Stimulated activated naive CD8-positive, alpha-beta T cell treated with anti-CD3 and anti-CD28 coated beads, Interleukin-15, amount 100 ng/mL, for 72 hours (primary cell): ENCODE measurements at regions not wholly inside any gene's neighbourhood (a gene's known extent, or its start where the extent isn't known, plus 50 kb on each side); places are given as distances from the start of the nearest gene placed in this dataset.

Source experiments
- ATAC-seq: fragments of 150-1000 bp; cut with Tn5 transposase; 2 replicates; pipeline ENCODE4 v1.10.0; 2021; ENCODE audit warnings: mild to moderate bottlenecking, moderate library complexity
- DNase-seq, 2 donors: peaks; one replicate each; pipeline ENCODE4 v3.0.0; 2021 to 2022
- H3K27ac Mint-ChIP-seq, 2 donors: one replicate each; pipeline ENCODE4 v1.8.0; 2022; ENCODE audit warnings: mild to moderate bottlenecking in 2 of 2, mixed read lengths in 2 of 2, moderate library complexity in 2 of 2
- H3K27me3 Mint-ChIP-seq: one replicate; pipeline ENCODE4 v1.8.0; 2022; ENCODE audit warnings: mixed read lengths
- H3K4me1 Mint-ChIP-seq: one replicate; pipeline ENCODE4 v1.8.0; 2022; ENCODE audit warnings: mild to moderate bottlenecking, mixed read lengths
- H3K4me3 Mint-ChIP-seq, 2 donors: one replicate each; pipeline ENCODE4 v1.8.0; 2022; ENCODE audit warnings: mild to moderate bottlenecking in 2 of 2, mixed read lengths in 2 of 2, moderate library complexity in 1 of 2
- H3K9me3 Mint-ChIP-seq, 2 donors: one replicate each; pipeline ENCODE4 v1.8.0; 2022; ENCODE audit warnings: mixed read lengths in 2 of 2

DNA sequence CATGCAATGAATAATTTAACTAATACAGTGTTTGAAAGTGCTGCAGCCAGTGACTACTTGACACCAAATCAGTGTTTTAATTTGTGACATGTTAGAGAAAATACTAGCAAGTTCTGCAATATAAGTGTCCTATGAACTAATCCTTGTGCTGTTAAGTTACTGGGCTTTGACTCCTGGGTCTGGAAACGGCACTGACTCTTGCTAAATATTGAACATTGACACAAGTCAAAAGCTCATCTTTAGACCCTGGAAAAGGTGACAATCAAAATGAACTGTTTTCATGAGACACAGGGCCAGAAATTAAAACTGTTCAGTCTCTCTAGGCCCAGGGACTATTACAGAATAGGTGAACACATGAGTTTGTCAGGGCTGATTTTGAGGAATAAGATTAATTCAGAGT lies 268.1 kb downstream of the IPO8 start:
- Mint-ChIP-seq H3K4me1 (no peaks in the 10 kb centered on the region), H3K4me3 (no peak overlapping the region), H3K27ac (no peak overlapping the region), H3K9me3 (peaks cover 13 to 14% of the 10 kb centered on the region in 2 donors), H3K27me3 (no peaks in the 10 kb centered on the region)
- DNase-seq (no peak), ATAC-seq (no peak)

GRCh38 chr12:30425445-30425844 lies 270.2 kb downstream of the IPO8 start:
- Mint-ChIP-seq H3K4me3 (no peak overlapping the region), H3K27ac (no peak overlapping the region), H3K27me3 (no peaks in the 10 kb centered on the region), H3K9me3 (peaks cover 13 to 15% of the 10 kb centered on the region in 2 donors), H3K4me1 (no peaks in the 10 kb centered on the region)
- DNase-seq: no peak
- no peak for ATAC-seq

DNA sequence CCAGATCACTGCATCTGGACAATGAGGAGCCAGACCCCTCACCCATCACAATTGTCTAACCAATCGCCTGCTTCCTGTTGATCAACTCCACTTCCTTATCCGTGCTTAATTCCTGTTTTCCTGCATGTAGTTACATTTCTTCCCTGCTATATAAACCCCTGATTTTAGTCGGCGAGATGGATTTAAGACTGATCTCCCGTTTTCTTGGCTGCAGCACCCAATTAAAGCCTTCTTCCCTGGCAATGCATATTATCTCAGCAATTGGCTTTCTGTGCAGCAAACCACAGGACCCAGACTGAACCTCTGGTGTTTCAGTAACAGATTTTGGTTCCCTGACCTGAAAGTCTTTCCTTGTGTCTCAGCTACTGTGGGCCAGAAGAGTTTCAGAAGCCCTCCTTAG lies 272.3 kb downstream of the IPO8 start:
- Mint-ChIP-seq H3K27ac (no peak overlapping the region), H3K4me3 (no peak overlapping the region), H3K4me1 (no peaks in the 10 kb centered on the region), H3K9me3 (peaks cover 13 to 15% of the 10 kb centered on the region in 2 donors), H3K27me3 (no peaks in the 10 kb centered on the region)
- no peak for ATAC-seq
- no peak for DNase-seq

- Mint-ChIP-seq H3K4me3 (no peak overlapping the region), H3K27ac (no peak overlapping the region), H3K9me3 (peaks cover 13 to 15% of the 10 kb centered on the region in 2 donors), H3K4me1 (no peaks in the 10 kb centered on the region), H3K27me3 (no peaks in the 10 kb centered on the region)
- DNase-seq (no peak), ATAC-seq (no peak)
Measured at GRCh38 chr12:30422844-30423243, 272.8 kb downstream of the IPO8 start.

GRCh38 chr12:30420561-30420960 lies 275.1 kb downstream of the IPO8 start:
- H3K9me3 Mint-ChIP-seq: peaks cover 13 to 15% of the 10 kb centered on the region in 2 donors
- H3K4me3 Mint-ChIP-seq: no peak overlapping the region
- H3K27me3 Mint-ChIP-seq: no peaks in the 10 kb centered on the region
- ATAC-seq (no peak), DNase-seq (no peak)
- H3K27ac Mint-ChIP-seq: no peak overlapping the region
- no peaks in the 10 kb centered on the region for H3K4me1 Mint-ChIP-seq

DNA sequence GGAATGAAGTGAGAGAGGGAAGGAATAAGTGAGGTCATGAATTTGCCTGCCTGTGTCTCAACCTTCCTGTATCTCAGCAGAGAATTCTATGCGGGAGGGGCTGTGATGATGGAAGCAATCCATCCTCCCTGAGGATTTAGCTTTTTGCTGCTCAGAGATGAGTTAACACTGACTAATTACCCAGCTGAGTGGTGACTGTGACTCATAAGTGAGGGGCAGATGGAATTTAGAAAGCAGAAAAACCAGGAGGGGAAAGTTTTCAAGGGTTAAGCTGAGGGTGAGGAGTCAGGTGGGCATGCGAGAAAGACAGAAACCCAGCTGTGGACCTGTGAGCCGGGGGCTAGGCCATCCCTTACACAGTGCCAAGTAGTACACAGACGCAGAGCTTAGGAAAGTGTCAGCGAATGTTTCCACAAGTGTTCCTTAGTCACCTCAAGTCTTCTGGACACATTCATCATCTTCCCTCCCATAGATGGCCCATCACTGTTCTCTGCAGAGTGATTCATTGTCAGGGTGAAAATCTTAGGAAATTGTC lies 277.9 kb downstream of the IPO8 start:
- no peak overlapping the region for H3K27ac Mint-ChIP-seq

DNA sequence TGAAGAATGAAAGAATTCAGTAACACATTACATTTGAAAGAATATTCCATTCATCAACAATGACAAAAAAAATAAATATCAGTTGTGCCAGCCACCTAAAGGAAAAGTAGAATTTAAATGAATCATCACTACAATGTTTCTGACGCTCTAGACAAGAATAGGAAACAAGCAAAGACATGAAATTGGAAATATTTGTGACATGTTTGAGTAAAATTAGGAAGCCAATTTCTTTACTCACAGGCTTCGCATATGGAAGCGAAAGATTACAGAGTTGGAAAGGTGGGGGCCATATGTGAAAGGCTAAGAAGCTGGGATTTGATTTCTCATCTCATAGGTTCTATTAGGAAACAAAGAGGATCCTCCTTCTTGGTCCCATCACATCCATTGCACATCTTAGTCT lies 279.0 kb downstream of the IPO8 start:
- ATAC-seq (no peak), DNase-seq (no peak)
- Mint-ChIP-seq H3K4me3 (no peak overlapping the region), H3K27me3 (no peaks in the 10 kb centered on the region), H3K27ac (no peak overlapping the region), H3K9me3 (no peaks in the 10 kb centered on the region), H3K4me1 (no peaks in the 10 kb centered on the region)

More for the DNA sequence above, 277.9 kb downstream of the IPO8 start:
- no peak for ATAC-seq
- no peaks in the 10 kb centered on the region for H3K4me1 Mint-ChIP-seq
- peaks cover 1 to 3% of the 10 kb centered on the region in 2 donors for H3K9me3 Mint-ChIP-seq
- no peak for DNase-seq
- no peaks in the 10 kb centered on the region for H3K27me3 Mint-ChIP-seq
- no peak overlapping the region for H3K4me3 Mint-ChIP-seq

DNA sequence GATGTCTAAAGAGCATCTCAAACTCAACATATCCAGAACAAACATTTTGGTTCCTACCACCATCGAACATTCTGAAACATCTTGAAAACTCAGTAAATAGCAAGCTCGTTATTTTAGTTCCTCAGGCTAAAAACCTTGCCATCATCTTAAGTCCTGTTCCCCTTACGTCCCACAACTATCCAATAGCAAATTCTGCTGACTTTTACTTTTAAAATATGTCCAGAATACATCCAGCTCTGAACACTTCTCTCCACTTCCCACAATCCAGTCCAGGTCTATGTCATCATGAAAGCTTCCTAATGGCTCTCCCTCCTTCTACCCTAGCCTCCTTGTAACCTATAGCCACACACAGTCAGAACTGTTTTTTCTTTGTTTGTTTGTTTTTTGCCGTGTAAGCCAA lies 279.9 kb downstream of the IPO8 start:
- Mint-ChIP-seq H3K9me3 (no peaks in the 10 kb centered on the region), H3K27me3 (no peaks in the 10 kb centered on the region), H3K4me1 (no peaks in the 10 kb centered on the region), H3K4me3 (no peak overlapping the region), H3K27ac (no peak overlapping the region)
- ATAC-seq: no peak
- no peak for DNase-seq

DNA sequence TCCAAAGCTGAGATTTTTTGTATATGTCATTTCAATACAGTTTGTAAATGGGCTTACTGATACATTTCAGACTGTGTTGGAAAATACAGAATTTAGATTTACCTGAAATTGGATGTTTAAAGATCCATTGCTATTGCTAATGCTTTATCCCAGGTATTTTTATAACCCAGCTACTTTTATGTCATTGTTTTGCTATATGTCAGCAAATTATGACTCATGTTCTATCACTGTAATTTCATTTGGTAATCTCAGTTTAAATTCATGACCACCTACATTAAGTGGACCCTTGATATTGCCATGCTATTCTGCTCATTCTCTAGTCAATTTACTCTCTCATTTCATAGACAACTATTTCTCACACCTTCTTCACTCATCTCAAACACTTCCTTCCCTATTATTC lies 281.2 kb downstream of the IPO8 start:
- no peaks in the 10 kb centered on the region for H3K9me3 Mint-ChIP-seq
- H3K27me3 Mint-ChIP-seq: no peaks in the 10 kb centered on the region
- H3K4me3 Mint-ChIP-seq: no peak overlapping the region
- no peaks in the 10 kb centered on the region for H3K4me1 Mint-ChIP-seq
- no peak overlapping the region for H3K27ac Mint-ChIP-seq
- DNase-seq (no peak), ATAC-seq (no peak)

GRCh38 chr12:30400349-30400748 lies 295.3 kb downstream of the IPO8 start:
- Mint-ChIP-seq H3K9me3 (no peaks in the 10 kb centered on the region), H3K27ac (no peak overlapping the region), H3K27me3 (peaks cover 7% of the 10 kb centered on the region), H3K4me1 (no peaks in the 10 kb centered on the region), H3K4me3 (no peak overlapping the region)
- DNase-seq: no peak
- ATAC-seq: no peak

DNA sequence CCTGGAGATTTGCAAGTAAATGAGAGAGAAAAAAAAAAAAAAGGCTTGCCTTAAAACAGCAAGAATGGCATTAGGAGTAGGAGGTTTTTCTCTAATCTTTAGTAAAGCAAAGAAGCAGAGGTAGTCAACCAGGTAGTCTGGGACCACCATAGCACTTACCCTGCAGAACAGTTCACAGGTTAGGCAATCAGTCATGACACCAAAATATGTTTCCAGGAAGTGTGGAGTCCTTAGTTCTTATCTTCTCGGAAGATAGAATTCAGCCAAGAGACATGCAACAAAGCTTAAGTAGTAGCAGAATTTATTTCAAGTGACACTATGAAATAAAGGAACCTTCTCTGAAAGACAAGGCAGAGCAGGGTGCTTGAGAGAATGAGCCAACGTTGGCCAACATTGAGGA lies 295.8 kb downstream of the IPO8 start:
- no peak for ATAC-seq
- no peaks in the 10 kb centered on the region for H3K4me1 Mint-ChIP-seq
- no peak overlapping the region for H3K4me3 Mint-ChIP-seq
- H3K27me3 Mint-ChIP-seq: peaks cover 7% of the 10 kb centered on the region
- H3K9me3 Mint-ChIP-seq: no peaks in the 10 kb centered on the region
- DNase-seq: no peak
- no peak overlapping the region for H3K27ac Mint-ChIP-seq

GRCh38 chr12:30396576-30396975 lies 299.1 kb downstream of the IPO8 start:
- Mint-ChIP-seq H3K4me1 (no peaks in the 10 kb centered on the region), H3K27me3 (peaks cover 7% of the 10 kb centered on the region), H3K9me3 (no peaks in the 10 kb centered on the region), H3K27ac (no peak overlapping the region), H3K4me3 (no peak overlapping the region)
- no peak for DNase-seq
- no peak for ATAC-seq

- no peak overlapping the region for H3K27ac Mint-ChIP-seq
- H3K9me3 Mint-ChIP-seq: peaks cover 0 to 3% of the 10 kb centered on the region in 2 donors
- DNase-seq (no peak), ATAC-seq (no peak)
- H3K4me3 Mint-ChIP-seq: no peak overlapping the region
- H3K27me3 Mint-ChIP-seq: peaks cover 7% of the 10 kb centered on the region
- no peaks in the 10 kb centered on the region for H3K4me1 Mint-ChIP-seq
Measured at GRCh38 chr12:30395190-30395589, 300.5 kb downstream of the IPO8 start.

DNA sequence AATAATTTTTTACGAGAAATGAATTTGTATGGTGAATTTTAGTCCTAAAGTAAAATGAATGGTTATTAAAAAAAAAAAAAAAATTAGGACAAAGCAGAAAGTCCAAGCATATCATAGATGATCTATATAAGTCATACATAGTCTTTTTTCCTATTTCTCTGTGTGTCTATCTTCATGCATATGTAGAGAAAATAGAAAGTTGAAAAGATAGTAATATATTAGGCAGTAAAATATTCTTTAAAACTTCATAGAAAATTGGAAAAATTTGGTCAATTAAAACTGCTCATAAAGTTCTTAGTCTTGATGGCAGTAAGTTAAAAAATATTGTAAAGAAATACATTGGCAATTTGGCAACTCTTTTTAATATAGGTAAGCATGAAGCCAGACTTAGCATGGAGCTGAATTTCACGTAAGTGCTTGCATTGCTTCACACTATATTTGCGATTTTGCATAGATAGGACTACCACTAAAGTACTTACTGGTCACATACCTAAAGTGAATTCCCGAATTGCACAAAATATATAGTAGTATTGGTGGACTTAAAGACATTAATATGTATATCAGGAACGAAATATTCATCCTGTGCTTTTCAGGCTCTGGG lies 303.8 kb downstream of the IPO8 start:
- ATAC-seq: no peak
- no peak overlapping the region for H3K27ac Mint-ChIP-seq
- peaks cover 0 to 20% of the 10 kb centered on the region in 2 donors for H3K9me3 Mint-ChIP-seq
- H3K27me3 Mint-ChIP-seq: no peaks in the 10 kb centered on the region
- no peak for DNase-seq
- H3K4me3 Mint-ChIP-seq: no peak overlapping the region
- no peaks in the 10 kb centered on the region for H3K4me1 Mint-ChIP-seq

GRCh38 chr12:30385706-30386105 lies 310.0 kb downstream of the IPO8 start:
- ATAC-seq (no peak), DNase-seq (no peak)
- no peaks in the 10 kb centered on the region for H3K4me1 Mint-ChIP-seq
- peaks cover 0 to 20% of the 10 kb centered on the region in 2 donors for H3K9me3 Mint-ChIP-seq
- no peaks in the 10 kb centered on the region for H3K27me3 Mint-ChIP-seq
- no peak overlapping the region for H3K27ac Mint-ChIP-seq
- H3K4me3 Mint-ChIP-seq: no peak overlapping the region

- H3K9me3 Mint-ChIP-seq: peaks cover 0 to 15% of the 10 kb centered on the region in 2 donors
- H3K4me1 Mint-ChIP-seq: no peaks in the 10 kb centered on the region
- DNase-seq (no peak), ATAC-seq (no peak)
- no peak overlapping the region for H3K4me3 Mint-ChIP-seq
- H3K27ac Mint-ChIP-seq: no peak overlapping the region
- no peaks in the 10 kb centered on the region for H3K27me3 Mint-ChIP-seq
Measured at GRCh38 chr12:30384976-30385375, 310.7 kb downstream of the IPO8 start.

DNA sequence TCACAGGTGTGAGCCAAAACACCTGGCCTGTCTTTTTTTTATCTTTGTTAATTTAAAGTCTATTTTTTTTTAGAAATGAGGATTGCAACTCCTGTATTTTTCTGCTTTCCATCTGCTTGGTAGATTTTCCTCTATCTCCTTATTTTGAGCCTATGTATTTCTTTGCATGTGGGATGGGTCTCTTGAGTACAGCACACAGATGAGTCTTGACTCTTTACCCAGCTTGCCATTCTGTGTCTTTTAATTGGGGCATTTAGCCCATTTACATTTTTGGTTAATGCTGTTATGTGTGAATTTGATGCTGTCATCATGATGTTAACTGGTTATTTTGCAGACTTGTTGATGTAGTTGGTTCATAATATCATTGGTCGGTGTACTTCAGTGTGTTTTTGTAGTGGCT lies 317.4 kb downstream of the IPO8 start:
- H3K4me3 Mint-ChIP-seq: no peak overlapping the region
- H3K4me1 Mint-ChIP-seq: no peaks in the 10 kb centered on the region
- H3K27me3 Mint-ChIP-seq: no peaks in the 10 kb centered on the region
- no peak overlapping the region for H3K27ac Mint-ChIP-seq
- no peak for DNase-seq
- no peak for ATAC-seq
- peaks cover 4 to 19% of the 10 kb centered on the region in 2 donors for H3K9me3 Mint-ChIP-seq
